HG03520 (cell line): ENCODE measurements at regions not wholly inside any gene's neighbourhood (a gene's known extent, or its start where the extent isn't known, plus 50 kb on each side); places are given as distances from the start of the nearest gene placed in this dataset.
"Not testable (repeated sequence)": the region's sequence is repeated elsewhere in the genome, so short reads cannot be mapped to it uniquely, and the experiment has no call there.

ENCODE experiments used
- ATAC-seq: cut with Tn5 transposase; IDR thresholded peaks from one replicate; pipeline ENCODE4 v1.9.1; 2021; ENCODE audit warnings: mild to moderate bottlenecking, moderate library complexity; ENCODE audit not compliant: unreplicated experiment

- ATAC-seq, result no peak
These were observed 452.4 kb upstream of the PHF14 start for GRCh38 chr7:10521306-10521705.

DNA sequence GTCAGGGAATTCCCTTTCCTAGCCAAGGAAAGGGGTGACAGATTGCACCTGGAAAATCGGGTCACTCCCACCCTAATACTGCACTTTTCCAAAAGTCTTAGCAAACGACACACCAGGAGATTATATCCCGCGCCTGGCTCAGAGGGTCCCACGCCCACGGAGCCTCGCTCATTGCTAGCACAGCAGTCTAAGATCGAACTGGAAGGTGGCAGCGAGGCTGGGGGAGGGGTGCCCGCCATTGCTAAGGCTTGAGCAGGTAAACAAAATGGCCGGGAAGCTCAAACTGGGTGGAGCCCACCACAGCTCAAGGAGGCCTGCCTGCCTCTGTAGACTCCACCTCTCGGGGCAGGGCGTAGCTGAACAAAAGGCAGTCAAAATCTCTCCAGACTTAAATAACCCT lies 440.2 kb upstream of the PHF14 start:
- ATAC-seq, result not testable (repeated sequence)

DNA sequence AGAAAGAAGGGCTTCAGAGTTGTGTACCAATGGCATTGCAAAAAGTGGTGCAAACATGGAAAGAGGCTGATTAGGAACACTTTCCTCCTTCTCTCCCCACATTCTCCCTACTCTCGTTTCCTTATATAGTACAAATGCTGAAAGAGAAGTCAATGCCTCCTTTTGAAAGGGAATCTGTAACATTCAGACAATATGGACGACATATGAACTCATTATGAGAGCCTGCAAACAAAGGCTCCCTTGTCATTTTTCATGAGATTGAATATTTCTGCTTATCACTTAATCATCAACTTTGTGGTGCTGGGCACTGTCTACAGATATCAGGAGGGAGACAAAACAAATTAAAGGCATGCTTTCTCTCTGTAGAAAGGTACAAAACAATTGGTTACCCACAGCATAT lies 437.1 kb upstream of the PHF14 start:
- no peak for ATAC-seq

DNA sequence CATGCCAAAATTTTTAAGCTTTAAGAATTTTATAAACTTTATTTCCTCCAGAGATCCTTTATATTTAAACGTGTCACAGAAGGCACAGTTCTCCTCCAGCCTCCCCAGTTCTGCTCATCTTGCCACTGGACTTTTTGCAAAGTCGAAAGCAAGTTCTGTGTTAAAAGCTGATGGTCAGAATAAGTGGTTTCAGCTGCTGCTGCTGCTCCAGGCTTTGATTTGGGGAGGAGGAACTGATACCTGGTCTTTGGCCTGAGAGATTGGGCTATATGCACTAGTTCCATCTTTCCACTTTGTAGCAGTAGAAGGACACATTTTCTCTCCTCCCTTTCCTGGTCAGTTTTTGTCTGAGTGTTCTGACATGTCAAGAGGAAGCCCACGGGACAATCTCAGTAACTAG lies 435.9 kb upstream of the PHF14 start:
- ATAC-seq, result no peak

DNA sequence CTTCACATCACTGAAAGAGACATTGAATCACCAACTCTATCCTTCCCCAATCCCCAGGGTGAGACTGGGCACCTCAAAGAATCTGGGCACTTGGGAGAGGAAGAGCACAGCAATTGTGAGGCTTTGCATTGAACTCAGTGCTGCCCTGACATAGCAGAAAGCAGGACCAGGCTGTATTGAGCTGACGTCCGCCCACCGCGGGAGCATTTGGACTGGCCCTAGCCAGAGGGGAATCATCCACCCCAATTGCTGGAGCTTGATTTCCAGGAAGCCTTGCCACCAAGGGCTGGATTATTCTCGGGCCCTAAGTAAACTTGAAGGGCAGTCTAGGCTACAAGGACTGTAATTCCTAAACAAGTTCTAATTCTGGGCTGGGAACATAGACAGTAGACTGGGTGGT lies 416.3 kb upstream of the PHF14 start:
- ATAC-seq, result no peak

GRCh38 chr7:10560497-10560896 lies 413.2 kb upstream of the PHF14 start:
- no peak for ATAC-seq

DNA sequence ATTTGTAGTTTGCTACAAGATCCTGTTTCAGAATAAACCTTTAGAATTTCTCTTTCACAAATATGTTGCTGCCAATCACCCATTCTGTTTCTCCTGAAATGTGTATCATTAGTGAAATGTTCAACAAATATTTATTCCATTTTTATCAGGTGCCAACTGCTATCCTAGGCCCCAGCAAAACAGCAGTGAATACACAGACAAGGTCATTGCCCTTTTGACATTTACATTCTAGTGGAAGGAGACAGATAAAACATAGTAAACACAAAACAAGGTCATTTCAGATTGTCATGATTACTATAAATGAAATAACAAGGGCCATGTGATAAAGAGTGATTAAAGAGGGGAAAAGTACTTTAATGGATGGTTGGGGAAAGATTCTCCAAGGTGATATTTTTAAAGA lies 404.8 kb upstream of the PHF14 start:
- ATAC-seq, result no peak

- no peak for ATAC-seq
These were observed 401.9 kb upstream of the PHF14 start for GRCh38 chr7:10571759-10572158.

GRCh38 chr7:10577866-10578374 lies 395.8 kb upstream of the PHF14 start:
- no peak for ATAC-seq

DNA sequence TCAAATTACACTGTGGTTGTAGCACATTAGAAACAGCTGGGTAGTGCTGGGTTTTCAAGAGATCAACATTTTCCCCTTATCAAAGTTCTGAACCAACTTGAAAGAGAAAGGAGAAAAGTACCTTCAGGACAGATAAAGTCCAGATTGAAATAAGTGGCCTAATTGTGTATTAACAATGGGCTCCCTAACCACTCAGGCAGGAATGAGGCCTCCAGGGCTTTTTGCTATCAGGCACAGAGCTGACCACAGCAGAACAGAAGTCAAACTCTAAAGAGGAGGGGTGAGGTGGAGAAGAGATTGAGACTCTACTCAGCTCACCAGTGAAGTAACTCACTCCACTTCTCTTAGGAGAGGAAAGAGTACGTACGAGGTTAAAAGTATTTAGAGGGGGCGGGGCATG lies 394.1 kb upstream of the PHF14 start:
- ATAC-seq, result no peak

- no peak for ATAC-seq
These were observed 388.8 kb upstream of the PHF14 start for GRCh38 chr7:10584886-10585285.

DNA sequence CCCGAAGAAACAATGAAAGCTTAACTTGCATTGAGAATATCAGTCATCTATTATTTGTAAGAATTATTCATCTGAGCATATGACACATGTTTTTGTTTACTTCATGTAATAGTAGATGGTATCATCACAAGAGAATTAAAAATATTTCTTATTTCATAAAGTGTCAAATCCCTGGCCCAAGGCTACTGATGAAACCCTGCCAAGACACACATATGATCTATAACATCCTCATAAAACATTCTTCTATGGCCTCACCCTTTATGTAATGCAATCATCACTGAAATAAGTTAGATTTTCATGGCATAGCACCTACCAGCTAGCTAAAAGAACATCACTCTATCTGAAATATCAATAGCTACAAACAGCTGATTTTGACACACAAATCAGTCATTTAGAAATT lies 385.6 kb upstream of the PHF14 start:
- no peak for ATAC-seq

GRCh38 chr7:10592604-10593003 lies 381.1 kb upstream of the PHF14 start:
- ATAC-seq, result no peak

DNA sequence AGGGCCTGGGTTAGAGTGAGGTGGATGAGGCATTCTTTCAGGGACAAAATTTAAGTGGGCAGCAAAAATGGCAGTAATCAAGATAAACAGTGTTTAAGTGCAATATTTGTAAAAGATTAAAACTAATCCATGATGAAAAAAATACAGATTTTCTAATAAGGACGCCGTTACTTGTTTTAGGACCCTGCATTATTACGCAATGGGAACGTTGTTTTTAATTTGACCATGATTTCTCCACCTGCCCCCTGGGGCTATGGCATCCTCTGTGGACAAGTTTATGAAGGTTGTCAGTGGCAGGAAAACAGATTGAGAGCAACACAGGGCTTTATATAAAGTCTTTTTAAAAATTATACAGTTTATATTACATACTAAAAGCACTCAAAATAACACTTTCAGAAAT lies 380.6 kb upstream of the PHF14 start:
- no peak for ATAC-seq

DNA sequence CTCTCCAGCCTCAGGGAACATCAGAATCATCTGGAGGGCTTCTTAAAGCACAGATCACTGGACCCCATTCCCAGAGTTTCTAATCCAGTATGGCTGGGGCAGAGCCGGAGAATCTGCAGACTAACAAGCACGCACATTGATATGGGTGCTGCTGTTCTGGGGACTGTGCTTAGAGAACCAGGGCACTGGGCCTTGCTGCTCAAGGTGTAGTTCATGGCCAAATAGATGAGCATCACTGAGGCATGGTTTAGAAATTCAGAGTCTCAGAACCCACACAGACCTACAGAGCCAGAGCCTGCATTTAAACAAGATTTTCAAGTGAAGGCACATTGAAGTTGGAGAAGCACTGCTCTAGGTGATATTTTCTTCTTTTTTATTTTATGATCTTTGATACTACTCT lies 376.8 kb upstream of the PHF14 start:
- no peak for ATAC-seq

GRCh38 chr7:10604128-10604527 lies 369.5 kb upstream of the PHF14 start:
- ATAC-seq, result no peak

- ATAC-seq, result no peak
These were observed 360.7 kb upstream of the PHF14 start for GRCh38 chr7:10612950-10613349.

GRCh38 chr7:10618953-10619352 lies 354.7 kb upstream of the PHF14 start:
- no peak for ATAC-seq

DNA sequence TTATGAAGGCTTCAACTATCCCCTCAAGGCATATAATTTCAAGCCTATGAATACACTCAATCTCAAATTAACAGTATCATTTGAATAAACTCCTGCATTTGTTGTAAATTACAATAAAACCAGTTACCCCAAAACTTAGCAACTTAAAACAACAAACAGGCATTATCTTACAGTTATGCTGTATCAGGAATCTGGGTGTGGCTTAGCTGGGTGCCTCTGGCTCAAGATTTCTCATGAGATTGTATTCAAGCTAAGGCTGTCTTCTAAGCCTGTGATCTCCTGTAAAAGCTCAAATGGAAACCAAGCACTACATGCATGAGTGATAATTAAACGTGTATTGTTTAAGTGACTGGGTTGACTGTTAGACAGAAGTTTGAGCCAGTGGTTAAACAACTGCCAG lies 341.0 kb upstream of the PHF14 start:
- no peak for ATAC-seq

DNA sequence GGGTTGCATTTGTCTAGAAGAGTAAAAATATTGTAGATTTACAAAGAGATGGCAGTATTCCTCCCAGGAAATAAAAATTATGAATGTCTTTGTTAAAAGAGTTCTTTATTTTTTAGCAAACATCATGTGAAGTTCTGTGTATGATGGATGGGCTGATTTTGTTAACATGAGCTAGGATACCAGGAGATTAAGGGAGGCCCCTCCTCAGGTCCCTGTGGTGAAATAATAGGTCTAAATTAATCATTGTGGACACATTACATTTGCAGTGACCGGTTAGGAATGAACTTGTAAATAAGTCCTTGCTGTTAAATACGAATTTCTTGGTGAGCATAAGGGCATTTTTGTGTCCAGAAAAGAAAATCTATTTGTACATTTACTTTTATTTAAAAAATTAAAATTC lies 339.4 kb upstream of the PHF14 start:
- no peak for ATAC-seq

GRCh38 chr7:10637991-10638390 lies 335.7 kb upstream of the PHF14 start:
- no peak for ATAC-seq

GRCh38 chr7:10643545-10643944 lies 330.1 kb upstream of the PHF14 start:
- no peak for ATAC-seq

DNA sequence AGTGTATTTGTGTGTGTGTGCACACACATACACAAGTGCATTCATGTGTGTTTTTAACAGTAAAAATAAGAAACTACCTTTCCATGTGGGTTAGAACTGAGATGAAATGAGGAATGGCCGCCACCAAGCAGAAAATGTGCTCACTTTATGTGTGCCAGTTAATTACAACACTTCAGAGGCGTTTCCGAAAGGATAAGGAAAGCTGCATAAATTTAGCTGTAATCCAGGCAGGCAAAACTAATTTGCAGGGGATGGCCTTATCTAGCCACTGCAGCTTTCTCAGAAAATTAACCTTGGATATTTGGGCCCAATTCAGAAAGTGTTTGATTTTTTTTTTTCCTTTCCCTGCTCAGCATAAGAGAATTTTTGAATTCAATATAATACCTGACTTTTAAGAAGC lies 328.8 kb upstream of the PHF14 start:
- no peak for ATAC-seq

- ATAC-seq, result no peak
These were observed 327.5 kb upstream of the PHF14 start for GRCh38 chr7:10646194-10646593.
